Right kidney (tissue), 1 donor: ENCODE measurements at regions not wholly inside any gene's neighbourhood (a gene's known extent, or its start where the extent isn't known, plus 50 kb on each side); places are given as distances from the start of the nearest gene placed in this dataset.
"Not testable (repeated sequence)": the region's sequence is repeated elsewhere in the genome, so short reads cannot be mapped to it uniquely, and the experiment has no call there.

ENCODE experiments used
- DNase-seq: peaks from one replicate; pipeline ENCODE4 v3.0.0-alpha.2; 2016

DNA sequence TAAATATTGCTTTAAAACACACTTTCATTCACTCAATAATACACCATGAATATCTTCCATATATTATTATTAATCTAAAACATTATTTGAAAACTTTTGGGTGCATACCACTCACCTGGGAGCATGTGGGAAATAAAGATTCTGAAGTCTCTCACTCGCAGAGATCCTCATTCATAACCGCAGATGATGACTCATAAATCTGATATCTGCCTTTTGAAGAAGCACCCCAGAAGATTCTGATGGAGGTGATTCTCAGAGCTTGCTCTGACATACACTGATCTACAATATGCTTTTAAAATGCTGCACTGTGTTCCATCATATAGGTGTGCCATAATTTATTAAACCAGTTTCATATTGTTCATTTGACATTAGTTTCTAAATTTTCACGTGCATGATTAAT is 135.0 kb upstream of the SGK1 start:
- DNase-seq: no peak

DNA sequence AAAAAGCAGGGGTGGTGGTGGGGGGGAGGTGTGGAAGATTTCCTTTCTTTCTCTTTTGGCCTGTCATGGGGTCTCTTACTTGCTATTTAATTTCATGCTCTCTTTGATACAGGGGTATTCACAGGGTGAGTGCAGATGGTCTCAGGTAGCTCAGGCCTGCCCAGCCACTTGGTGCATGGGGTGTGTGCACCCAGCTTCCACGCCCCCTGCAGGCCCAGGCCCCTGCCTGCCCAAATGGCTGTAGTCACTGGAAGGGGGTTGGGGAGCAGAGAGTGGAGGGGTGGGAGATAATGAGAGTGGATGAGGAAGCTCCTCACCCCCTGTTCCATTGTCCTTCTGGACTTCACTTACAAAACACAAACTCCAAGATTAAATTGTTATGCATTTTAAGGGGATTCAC is 133.6 kb upstream of the SGK1 start:
- no peak for DNase-seq

DNA sequence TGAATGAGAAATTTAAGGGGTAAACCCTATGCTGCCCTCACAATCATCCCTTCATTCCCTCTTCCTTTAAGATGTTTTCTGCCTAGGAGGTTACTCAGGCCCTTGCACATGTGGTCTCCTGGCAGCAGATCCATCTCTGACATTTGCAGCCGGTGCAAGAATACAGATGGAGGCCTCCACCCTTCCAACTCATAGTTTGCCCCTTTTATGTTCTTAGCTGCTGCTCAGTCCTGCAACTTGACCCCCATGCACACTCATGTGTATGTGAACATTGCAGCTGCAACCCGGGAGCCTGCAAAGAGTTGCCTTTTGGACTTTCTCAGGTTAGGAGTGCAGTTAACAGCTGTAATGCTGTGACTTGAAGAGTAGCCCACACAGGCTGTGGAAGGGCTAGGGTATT is 131.9 kb upstream of the SGK1 start:
- DNase-seq: no peak

DNA sequence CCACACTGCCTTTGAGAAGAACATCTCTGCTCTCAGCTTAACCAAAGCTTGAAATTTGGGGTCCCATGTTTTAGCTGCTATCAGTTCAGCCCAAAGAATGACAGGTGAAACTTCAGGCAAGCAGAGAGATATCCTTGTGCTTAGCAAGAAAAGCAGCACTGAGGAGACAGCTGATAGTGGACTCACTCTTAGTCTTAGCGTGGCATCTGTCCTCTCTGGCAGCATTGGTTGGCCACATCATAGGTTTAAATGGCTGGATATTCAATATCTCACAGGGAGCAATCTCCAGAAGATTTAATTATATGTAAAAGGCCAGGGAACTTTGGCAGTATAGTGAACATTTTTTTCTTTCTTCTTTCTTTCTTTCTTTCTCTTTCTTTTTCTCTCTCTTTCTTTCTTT is 131.1 kb upstream of the SGK1 start:
- DNase-seq: no peak

DNA sequence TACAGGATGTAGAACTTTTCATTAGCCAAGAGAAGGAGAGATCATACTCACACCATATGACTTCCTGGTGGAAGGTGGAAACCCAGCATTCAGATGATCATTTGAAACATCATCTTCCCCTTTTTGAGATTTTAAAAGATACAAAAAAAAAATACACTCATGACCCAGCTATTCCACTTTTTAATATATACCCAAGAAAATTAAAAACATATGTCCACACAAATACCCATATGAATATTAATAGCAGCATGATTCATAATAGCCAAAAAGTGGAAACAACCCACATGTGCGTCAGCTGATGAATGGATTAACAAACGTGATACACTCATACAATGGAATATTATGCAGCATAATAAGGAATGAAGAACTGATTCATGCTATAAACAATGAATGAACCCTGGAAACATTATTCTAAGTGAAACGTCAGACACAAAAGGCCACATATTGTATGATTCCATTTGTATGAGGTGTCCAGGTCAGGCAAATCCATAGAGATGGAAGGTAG is 130.0 kb upstream of the SGK1 start:
- no peak for DNase-seq

DNA sequence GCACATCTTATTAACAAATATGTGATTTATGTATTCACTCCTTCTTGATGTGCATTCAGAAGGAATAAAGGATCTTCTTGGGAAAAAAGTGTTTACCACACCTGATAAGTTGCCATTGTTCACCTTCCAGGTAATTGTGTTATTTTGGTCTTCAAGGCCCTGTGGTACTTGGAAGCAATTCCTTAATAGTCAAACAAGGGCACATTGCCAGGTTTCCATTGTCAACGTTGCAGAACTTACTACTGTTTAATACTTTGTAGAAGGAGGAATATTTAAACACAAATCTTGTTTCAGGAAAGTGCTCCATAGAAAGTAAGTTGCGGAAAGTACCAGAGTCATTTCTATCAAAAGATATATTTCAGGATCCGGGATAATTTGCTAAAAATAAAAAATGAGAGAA is 129.5 kb upstream of the SGK1 start:
- no peak for DNase-seq

DNA sequence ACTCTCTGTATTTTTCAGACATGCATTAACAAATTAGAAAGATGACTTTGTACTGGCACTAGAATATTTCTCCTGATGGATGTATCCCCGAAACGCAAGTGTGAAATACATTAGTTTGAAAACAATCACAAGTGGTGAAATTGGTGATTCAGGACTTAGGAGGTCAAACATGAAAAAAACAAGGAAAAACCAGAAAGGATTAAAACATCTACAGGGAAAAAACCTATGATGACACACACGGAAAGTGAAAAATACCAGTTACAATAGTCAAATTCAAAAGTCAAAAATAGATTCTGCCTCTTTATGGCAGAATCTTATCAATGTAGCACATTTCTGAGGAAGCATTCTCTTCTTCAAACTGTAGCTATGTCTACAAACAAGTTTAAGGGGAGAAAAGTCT is 129.0 kb upstream of the SGK1 start:
- no peak for DNase-seq

DNA sequence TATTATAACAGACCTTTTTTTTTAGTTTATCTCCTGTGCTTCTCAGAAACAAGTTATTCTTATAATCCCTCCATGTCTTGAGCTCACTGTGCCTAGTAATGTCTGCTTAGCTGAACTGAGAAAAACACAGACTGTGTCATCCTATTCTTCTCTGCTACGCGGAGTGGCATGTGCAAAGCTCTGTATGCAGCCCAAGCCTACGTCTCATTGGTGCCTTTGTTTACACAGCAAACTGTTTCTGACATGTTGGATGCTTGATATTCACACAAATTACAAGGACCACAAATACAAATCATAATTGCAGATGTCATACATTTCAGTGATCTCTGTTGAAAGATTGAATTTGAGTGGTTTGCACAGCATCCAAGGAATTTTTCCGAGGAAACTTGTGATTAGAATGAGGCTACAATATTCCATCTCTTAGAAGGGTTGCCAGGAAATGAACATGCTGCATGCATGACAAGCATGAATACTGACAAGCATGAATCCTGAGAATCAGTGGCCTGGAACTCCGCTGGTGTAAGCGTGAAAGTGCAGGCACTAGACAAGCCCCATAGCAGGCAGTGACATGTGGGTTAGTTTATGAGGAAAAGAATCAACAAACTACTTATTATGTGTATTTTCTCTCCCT is 128.4 kb upstream of the SGK1 start:
- no peak for DNase-seq

DNA sequence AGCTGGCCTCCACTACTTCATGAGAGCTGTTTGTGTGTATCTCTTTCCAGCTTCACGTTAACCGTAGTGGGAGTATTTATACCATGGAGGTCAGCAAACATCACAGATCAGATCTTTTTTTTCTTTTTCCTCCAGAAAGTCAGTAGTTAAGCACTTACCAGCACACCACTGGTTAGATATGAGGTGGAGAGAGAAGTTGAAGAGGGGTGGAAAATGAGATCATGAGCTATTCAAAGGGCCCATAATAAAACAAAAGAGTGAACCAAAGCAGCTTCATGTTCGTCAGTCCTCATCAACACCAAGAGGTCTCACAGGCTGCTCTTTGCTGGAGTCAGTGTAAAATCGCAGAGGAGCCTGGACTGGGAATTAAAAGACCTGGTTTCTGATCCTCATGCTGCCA is 125.1 kb upstream of the SGK1 start:
- no peak for DNase-seq

DNA sequence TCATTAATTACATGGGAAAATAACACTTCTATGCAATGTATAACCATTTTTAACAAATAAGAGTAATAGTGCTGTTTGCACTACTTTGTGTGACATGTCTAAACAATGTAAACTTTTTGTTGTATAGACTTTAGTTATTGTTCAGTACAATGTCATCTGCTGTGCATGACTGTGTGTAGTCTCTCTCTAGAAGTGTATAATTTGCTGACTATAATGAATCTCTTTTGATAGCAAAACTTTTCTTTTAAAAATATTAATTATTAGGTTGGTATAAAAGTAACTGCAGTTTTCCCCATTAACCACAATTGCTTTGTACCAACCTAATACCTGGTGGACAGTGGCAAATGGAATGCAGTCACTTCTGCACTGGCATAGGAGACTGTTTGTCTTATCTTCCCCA is 124.2 kb upstream of the SGK1 start:
- no peak for DNase-seq

DNA sequence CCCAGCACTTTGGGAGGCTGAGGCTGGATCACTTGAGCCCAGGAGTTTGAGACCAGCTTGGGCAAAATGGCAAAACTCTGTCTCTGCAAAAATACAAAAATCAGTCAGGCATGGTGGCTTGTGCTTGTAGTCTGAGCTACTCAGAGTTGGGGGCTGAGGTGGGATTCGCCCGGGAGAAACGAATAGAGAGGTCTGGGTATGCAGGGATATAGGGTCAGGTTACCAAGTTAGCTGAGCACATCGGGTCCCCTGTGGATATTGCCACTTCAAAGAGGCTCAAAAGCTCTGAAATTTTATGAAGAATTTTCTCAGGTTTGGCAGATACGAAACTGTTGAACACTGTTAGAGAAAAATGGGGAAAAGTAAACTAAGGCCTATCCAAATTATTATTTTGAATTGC is 120.9 kb upstream of the SGK1 start:
- DNase-seq: no peak

DNA sequence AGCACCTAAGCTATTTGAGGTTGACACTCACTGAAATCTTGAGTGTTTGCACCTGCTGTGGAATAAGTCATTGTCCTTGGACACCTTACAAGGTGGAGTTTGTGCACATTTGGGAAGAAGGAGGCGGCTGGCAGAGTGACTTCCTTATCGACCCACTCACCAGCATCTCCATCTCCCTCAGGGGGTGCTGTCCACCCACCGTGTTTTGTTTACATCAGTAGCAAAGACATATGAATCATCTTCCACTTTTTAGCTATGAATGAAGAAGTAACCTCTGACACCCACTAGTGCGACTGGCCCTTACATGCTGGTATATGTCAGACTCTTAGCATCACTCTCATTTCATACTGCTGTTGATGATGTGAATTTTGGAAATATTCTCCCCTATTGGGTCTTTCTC is 119.5 kb upstream of the SGK1 start:
- DNase-seq: no peak

DNA sequence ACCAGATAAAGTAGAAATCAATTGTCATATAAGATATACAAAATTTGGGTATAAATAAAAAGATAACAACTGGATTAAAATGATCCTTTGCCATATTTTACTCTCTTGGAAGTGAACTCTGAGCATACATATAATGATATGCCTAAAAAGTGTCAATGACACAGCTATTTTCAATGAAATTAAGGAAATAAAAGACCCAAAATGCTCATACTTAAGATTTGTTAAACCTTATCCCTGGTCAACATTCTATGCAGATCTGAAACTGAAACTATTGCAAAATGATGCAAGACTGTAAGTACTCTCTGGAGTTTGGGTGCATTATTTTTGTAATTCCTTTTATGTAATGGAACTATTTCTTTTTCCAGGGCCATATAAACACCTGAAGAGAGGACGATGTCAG is 119.0 kb upstream of the SGK1 start:
- no peak for DNase-seq

DNA sequence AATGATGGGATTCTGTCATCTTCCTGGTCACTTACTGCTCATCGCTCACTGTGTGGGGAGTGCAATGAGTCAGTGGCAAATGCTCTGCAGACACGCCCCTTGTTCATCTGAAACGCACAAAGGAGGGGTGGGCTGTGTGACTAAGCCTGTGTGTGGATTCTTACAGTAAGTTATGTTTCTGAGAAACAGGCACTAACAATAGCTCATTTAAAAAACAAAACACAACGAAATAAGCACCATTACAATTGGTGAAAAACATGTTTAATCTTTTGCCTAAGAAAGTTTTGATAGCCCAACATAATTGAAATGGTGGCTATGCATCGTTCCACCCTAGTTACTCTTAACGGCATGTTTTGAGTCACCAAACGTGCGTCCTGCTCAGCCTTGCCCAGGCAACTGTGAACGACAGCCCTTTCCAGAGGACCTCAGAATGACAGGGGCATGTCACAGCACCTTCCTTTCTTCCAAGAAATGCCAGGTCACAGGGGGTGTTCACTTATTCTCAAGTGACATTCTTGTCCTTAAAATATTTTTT is 118.4 kb upstream of the SGK1 start:
- DNase-seq: no peak

DNA sequence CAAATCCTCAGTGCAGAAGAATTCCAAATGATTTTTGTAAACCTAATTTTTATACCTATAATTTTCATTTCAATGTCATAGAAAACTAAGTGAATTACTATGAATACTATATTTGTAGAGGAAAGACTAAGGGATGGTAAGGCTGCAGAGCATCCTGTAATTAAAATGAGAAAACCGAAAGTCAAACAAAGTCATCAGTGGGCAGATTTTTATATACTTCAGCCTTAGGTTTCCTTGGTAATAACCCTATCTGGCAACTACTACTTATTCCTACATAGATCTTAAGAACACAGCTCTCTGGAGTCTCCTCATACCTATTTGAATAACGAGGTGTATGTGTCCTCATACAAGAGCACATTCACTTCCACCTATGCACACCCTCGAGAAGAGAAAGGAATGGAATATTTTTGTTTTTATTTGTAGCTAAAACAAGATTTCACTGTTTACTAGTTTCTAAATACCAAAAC is 117.9 kb upstream of the SGK1 start:
- no peak for DNase-seq

DNA sequence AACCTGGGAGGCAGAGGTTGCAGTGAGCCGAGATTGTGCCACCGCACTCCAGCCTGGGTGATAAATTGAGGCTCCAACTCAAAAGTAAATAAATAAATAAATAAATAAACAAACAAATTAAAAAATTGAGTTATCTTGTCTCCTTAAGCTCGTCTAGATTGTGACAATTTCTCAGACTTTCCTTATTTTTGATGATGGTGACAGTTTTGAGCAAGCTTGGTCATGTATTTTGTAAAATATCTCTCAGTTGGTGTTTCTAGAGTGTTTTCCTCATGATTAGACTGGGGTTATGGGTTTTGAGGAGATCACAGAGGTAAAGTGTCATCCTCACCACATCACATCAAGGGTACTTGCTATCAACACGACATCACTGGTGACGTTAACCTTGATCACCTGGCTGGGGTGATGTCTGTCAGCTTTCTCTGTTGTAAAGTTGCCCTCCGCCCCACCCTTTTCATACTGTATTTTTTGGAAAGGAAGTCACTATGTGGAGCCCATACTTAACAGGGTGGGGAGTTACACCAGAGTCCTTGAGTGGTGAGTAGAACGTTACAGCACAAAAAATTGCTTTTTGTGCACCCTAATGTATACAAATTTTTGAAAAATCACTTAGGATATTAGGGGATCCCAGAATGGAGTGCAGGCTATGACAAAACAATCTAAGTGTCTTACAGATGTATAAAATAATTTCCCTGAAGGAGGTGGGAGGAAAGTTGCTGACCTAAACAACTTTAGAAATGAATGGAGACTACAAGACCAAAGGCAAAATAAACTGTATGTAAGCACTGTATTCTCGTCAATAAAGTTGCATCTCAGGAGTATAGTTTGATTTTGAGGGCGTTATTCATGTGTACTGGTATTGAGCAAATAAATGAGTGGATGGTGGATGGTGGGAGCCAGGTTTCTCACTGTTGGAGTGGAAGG is 116.4 kb upstream of the SGK1 start:
- no peak for DNase-seq

DNA sequence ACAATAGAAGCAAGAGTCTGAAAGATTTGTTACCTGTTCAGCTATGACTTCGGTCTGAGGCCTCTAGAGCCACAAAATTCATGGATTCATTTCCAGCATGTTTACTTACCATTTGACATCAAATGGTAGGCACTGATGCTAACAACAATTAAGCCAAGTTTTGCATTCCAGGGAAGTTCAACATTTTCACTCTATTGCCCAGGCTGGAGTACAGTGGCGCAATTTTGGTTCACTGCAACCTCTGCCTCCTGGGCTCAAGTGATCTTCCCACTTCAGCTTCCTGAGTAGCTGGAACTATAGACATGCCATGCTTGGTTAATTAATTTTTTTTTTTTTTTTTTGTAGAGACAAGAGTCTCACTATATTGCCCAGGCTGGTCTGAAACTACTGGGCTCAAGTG is 114.1 kb upstream of the SGK1 start:
- no peak for DNase-seq

DNA sequence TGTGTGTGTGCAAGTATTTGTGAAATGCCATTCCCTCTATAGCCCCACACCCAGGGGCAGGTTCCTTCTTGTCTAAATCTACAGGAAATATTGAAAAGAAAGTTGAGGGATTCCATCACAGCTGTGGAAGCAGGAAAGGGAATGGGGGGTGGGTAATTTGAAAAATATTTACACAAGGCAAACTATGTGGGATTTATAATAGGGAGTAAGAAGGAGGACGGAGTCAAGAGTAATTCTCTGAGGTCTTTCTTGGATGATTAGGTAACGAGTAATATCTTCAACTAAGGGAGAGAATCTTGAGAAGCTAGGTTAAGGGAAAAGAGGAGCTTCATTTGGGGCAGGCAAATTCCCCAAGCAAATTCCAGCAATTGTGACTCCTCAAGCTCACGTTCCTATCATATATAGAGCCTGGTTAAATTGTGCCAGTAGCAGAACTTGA is 113.5 kb upstream of the SGK1 start:
- DNase-seq: no peak

DNA sequence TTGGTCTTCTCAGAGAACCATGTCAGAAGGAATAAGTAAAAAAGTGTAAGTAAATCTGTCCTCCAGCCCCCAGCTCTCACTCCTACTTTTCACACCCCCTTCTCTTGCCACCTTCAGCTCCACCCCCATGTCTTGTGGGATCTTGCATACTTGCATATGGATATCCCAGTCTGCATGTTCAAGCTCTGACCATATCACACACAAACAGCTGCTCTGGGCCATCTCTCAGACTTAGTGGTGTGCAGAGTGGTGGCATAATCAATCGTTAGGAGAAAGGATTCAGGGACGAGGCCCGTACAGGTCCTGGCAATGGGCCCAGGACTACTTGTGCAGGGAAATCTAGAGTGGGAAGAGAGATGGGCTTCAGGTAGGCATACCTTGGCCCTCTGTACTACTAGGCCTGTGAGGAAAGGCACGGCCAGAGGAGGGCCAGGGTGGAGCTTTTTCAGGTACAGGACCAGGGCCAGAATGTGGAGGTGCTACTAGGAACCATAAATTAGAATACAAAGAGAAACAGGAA is 112.0 kb upstream of the SGK1 start:
- DNase-seq: no peak

DNA sequence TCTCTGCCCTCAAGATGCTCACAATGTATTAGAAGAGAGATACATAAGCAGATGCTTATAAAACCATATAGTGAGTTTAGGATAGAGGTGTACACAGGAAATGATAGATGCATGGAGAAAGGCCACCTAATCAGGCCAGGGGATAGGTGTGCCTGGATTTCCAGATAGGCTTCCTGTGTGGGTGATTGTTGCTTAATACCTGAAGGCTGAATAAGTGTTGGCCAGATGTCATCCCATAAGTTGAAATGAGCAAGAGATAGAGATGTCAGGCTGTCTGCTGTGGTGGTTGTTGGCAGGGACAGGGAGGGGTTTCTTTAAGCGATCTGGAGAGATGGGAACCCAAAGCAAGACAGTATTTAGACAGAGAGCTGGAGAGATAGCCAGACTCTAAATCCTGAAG is 109.8 kb upstream of the SGK1 start:
- DNase-seq: no peak

DNA sequence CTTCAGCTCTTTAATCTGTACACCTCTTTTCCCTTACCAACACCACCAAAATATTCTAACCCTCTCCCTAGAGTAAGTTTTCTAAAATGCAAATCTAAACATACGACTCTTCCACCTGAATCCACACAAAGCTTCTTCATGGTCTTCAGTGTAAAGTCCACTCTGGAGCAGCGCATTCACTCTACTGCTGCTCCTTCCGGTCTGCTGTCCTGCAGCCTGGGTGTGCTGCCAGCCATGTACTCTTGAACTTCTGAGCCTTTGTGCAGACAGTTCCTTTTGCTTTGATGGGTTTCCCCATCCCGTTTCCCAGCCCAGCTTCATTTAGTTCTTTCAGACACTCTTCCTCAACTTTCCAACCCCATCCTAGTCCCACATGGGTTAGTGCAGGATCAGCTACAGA is 108.7 kb upstream of the SGK1 start:
- no peak for DNase-seq

DNA sequence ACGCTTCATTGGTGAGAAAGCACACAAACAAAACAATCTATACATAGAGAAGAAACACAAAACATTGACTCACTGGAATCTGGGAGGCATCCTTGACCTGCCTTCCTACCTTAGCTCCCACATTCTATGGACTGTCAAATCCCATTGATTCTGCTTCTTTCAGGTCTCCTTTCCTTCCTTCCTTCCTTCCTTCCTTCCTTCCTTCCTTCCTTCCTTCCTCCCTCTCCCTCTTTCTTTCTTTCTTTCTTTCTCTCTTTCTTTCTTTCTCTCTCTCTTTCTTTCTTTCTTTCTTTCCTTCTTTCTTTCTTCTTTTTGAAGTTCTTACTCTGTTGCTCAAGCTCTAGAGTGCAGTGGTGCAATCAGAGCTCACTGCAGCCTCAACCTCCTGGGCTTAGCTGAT is 108.0 kb upstream of the SGK1 start:
- not testable (repeated sequence) for DNase-seq

DNA sequence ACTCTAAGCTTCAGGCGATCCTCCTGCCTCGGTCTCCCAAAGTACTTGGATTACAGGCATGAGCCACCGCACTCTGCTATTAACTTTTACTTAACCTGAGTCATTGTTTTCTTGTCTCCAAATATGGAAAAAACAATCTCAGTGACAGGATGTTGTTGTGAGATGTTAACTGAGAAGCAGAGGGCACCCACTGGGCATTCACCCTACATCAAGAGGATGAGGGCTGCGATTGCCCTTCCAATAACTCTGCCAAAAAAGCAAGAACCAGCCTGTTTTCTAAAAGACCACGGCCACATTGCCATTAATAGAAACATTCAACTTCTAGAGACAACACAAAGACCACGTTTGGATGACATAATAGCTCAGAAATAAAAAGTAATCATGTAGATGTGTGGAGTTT is 107.6 kb upstream of the SGK1 start:
- no peak for DNase-seq
